Frontal cortex (tissue), 3 donors: ENCODE measurements at regions not wholly inside any gene's neighbourhood (a gene's known extent, or its start where the extent isn't known, plus 50 kb on each side); places are given as distances from the start of the nearest gene placed in this dataset.

Experiments used
- DNase-seq, 2 donors: peaks; one replicate each; pipeline ENCODE4 v3.0.0; 2012; ENCODE audit warnings: low spot score in 2 of 2
- FAIRE-seq: peaks from 2 replicates; lab custom pipeline; 2012; peaks lifted over from hg19 to GRCh38; lab: Jason Lieb, UNC
- donor health status: control.
- donor health status: control.
- donor health status: control.

- DNase-seq, result no peak
Measured at GRCh38 chr1:81073580-81073979, 727.2 kb upstream of the ADGRL2 start.

DNA sequence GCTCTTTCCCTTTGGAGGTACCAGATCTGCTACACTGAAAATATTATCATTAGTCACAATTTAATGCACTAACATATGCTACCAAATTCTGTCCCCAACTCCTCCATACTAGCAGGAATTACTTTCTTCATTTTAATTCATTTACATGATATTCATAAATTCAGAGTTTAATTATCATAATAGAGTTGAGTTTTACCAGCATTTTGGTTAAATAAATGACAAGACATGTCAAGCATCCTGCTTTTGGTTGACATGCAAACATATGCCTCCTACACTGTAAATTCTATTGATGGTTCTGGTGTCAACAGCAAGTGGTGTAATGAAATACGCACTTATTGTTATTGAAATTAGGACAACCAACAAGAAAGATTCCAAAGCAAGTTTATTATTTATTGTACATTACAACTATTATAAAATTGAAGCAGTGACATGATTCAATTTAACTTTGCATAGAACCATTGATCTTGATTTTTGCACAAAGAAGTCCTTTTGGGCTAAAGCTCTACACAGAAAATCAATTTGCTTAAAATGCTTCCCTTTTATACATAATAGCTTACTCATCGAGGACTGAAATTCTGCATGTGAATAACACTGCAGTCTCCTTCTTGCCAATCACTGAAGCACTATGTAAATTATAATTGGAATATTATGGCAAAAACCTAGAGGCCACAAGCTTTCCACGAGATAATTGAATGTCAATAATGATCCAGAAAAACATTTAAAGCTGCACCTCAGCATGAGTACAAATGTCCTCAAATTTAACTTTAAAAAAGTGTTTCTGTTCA, 728.6 kb upstream of the ADGRL2 start:
- FAIRE-seq, result no peak
- DNase-seq, result no peak

More at GRCh38 chr1:81073580-81073979, 727.2 kb upstream of the ADGRL2 start:
- FAIRE-seq, result no peak

DNA sequence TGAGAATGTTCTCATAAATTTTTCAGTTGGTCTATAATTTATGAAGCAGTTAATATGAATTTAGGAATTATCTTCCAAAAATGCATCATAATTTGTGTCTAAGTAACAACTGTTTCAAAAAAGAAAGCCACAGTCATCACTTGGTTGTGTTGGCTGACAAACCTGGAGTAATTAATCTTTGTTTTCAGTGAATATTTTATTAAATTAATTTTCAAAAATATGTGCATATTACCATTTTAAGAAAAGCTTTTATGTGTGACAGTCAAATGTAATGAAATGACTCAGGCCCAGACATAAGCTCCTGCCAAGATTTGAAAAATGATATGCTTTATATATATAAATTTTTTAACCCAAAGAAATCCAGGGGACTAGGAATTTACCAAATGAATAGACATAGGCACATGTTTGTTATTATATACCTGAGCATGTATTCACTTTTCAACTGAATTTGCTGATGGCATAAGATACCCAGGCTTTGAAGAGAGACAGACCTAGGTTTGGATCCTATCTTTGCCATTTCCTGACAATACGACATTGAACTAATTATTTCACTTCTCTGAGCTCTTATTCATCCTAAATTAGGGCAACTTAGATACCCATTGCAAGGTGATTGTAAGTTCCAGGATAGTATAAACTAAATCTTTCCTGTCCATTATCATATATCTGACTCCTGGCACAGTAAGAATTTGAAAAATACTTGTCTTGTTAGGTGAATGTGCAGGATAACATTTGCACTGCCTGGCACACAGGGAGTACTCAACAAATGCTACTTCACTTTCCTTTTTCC, 729.5 kb upstream of the ADGRL2 start:
- no peak for DNase-seq
- FAIRE-seq, result no peak

DNA sequence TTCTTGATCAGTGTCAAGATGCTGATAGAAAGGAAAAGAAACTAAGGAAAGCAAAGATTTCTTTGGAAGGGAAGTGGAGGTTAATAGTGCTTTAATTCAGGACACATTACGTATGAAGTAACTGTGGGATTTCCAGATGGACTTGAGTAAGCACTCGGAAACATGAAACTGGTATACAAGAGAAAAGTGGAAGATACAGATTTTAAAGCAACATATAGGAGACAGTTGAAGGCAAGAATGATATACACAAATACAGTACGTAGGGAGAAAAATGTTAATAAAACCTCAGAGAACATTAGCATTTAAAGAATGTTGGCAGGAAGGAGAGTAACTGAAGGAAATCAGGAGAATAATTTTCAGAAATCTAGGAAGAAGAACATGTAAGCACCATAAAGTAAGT, 730.9 kb upstream of the ADGRL2 start:
- FAIRE-seq, result no peak
- no peak for DNase-seq

DNA sequence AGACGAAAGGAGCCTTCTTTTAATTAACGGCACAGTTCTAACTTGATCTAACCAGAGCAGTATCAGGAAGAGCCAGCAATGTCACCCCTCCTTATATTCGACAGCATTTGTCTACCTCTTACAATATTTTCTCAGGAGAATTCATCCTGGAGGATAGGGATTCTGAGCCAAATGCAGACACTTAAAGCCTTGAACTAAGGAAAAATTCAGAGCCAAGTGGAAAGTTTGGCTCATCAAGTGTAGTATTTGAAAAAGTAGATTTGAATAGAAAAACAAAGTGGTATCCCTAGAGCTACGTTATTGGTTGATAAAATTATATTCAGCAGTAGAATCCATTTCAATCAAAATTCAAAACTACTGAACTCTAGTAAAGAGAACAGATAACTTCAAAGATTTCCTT, 732.0 kb upstream of the ADGRL2 start:
- DNase-seq, result no peak
- no peak for FAIRE-seq

GRCh38 chr1:81053826-81054225, 746.9 kb upstream of the ADGRL2 start:
- FAIRE-seq, result no peak
- no peak for DNase-seq

DNA sequence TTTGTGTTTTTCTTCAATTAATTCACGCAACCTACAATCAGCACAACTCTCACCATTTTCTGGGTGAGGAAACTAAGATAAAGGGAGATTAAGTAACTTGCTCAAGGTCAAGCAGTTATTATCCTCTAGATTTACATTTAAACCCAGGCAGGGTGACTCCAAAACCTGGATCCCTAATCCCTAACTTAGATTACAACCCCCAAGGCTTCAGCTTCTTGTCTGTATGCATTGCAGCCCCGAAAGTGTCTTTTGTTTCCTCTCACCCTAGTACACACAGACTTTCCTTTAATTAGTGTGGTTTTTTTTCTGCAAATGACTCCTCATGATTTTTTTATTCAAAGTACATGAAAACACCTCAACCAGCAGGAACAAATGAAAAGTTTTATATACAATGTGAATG, 748.6 kb upstream of the ADGRL2 start:
- FAIRE-seq (no peak), DNase-seq (no peak)

DNA sequence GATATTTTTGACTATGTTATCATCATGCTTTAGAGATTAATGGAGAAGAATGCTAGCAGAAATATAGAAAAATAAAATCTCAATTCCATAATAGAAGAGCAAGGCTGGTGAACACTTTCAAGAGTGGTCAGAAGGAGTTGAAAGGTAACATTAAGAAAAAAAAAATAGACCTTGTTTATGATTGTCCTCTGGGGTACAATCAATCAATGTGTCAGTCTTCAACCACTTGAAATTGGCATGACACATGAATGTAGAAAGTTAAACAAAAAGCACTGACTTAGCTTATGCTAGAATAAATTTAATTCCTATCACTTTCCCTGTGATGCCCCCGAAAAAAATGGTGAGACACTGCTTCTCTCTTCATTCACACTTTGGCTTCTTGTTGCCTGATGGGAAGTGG, 750.3 kb upstream of the ADGRL2 start:
- no peak for FAIRE-seq

DNA sequence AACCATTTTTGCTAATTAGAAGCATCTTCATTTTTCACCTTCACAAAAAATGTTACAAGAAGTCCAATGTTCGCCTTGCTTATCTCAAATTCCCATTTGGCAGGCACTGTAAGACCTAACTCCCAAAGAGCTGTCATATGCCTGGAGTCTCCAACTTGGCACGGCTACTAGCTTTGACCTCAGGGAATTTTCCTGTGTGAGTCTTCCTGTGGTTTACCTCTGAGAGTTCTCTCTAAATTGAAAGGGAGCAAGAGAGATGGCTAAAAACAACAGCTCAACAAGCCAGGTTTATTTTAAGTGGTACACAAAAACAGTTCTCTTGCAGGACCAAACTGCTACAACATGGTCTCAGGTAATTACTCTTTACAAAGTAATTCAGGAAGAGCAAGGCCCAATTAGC, 756.0 kb upstream of the ADGRL2 start:
- DNase-seq (no peak), FAIRE-seq (no peak)

More for the DNA sequence above, 750.3 kb upstream of the ADGRL2 start:
- DNase-seq, result no peak

DNA sequence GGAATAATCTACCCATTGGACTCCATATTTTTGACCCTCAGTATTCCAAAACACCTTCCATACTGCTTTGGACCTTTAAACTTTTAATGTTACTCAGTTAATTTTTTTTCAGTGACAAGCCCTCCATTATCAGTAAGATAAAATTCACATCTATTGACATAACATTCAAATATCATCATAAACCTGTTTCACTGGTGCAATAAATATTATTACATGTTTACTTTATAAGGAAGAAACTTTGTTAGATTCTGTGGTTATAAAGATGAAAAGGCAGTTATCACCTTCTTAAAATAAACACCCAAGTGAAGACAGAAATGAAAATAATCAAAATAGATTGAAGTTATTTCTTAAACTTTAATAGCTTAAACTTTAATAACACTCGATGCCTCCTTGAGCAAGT, 758.5 kb upstream of the ADGRL2 start:
- FAIRE-seq (no peak), DNase-seq (no peak)

DNA sequence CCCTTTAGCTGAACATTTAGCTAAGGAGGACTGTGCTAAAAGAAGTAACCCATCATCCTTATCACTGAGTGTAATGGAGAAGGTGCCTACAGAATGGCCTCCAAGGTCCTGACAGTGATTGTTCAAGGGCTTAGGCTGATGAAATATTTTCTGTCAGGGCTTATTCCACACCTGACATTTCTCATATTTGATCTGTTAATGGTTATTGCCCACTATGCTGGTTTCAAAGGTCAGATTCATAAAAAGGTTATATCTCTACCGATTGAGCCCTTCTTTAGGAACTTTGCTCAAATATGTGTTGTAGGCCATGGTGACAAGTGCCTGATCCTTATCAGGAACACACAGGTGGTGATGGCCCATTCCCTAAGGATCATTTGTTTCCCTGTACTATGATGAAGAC, 766.4 kb upstream of the ADGRL2 start:
- no peak for DNase-seq

DNA sequence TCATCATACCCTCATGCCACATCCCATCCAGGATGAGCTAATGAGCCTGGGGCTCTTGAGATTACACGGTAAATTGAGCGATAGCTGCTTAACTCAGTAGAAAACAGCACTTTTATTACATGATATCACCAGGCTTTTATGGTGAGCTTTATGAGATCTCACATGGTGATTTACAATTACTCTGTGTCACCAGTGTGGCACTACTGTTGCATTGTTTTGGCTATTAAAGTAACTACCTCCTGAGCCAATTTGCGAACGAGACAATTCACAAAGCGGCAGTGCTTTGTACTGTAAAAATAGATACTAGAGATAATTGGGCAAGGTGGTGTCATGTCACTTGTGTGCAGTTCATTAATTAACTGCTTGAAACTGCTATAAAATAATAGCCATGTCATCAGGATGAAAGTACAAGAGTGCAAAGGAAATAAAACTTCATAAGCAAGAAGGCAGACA, 767.7 kb upstream of the ADGRL2 start:
- no peak for DNase-seq
- FAIRE-seq, result no peak

More for the DNA sequence above, 766.4 kb upstream of the ADGRL2 start:
- FAIRE-seq, result no peak

DNA sequence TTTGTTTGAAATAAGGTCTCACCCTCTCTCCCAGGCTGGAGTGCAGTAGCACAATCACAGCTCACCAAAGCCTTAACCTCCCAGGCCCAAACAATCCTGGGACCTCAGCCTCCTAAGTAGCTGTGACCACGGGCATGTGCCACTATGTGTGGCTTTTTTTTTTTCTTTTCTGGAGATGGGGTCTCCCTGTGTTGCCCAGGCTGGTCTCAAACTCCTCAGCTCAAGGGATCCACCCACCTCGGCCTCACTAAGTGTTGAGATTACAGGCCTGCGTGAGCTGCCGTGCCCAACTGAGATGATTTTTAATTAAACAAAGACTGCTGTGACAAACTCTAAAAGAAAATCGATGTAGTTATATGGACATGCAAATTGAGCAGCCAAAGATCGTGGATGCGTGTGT, 768.4 kb upstream of the ADGRL2 start:
- no peak for FAIRE-seq
- no peak for DNase-seq

- FAIRE-seq (no peak), DNase-seq (no peak)
Measured at GRCh38 chr1:81030441-81030840, 770.3 kb upstream of the ADGRL2 start.

DNA sequence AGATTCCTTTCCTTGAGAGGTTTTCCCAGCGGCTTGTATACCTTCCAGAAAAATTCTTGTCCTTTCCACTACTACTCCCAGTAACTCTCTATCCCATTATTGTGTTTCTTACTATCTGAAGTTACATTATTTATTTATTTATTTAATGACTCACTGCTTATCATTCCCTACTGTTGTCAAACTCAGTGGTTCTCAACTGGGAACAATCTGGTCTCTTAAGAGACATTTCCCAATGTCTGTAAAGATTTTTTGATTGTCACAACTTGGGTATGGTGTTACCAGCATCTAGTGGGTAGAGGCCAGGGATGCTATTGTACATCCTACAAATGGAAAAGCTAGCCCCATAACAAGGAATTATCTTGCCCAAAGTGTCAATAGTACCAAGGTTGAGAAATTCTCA, 771.5 kb upstream of the ADGRL2 start:
- DNase-seq, result no peak
- FAIRE-seq, result no peak

- FAIRE-seq, result no peak
Measured at GRCh38 chr1:81023187-81023724, 777.5 kb upstream of the ADGRL2 start.

GRCh38 chr1:81021134-81021533, 779.6 kb upstream of the ADGRL2 start:
- no peak for FAIRE-seq
- no peak for DNase-seq

More at GRCh38 chr1:81023187-81023724, 777.5 kb upstream of the ADGRL2 start:
- no peak for DNase-seq

DNA sequence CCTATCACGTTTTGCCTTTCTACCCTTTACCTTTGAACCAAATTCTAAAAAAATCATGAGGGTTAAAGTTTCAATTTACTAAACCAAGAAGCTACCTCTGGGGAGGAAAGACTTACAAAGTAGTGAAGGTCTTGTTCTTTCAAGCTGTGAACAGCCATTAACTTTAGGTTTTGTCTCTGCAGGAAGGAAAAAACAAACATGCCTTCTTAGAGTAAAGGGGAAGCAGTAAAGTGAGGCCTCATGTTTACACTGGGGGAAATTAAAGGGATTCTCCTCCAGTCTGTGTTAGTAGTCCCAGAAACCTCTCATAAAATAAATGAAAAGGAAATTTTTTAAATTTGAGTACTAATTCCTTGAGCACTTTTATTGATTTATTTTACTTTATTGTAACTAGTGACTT, 780.2 kb upstream of the ADGRL2 start:
- FAIRE-seq (no peak), DNase-seq (no peak)

- FAIRE-seq (no peak), DNase-seq (no peak)
Measured at GRCh38 chr1:81010126-81010525, 790.6 kb upstream of the ADGRL2 start.

DNA sequence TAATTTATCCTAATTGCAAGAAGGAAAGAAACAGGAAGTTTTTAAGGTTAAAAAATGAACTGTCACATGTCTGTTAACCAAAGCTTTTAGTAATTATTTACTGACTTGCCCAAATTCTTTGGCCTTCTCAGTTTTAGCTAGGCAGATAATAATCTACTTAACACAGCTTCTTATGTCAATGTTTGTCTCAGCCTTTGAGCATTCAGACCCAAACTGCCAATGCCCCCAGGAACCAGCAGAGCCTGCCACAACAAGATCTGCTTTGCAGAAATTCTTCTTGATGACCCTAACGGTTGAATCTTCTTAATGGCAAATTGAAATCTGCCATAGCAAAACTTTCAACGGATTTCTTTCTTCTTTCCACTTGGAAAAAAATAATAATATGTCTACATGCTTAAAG, 792.4 kb upstream of the ADGRL2 start:
- DNase-seq, result no peak
- no peak for FAIRE-seq

GRCh38 chr1:81007024-81007423, 793.7 kb upstream of the ADGRL2 start:
- DNase-seq (no peak), FAIRE-seq (no peak)
